ENCODE measurements at regions not wholly inside any gene's neighbourhood (a gene's known extent, or its start where the extent isn't known, plus 50 kb on each side); places are given as distances from the start of the nearest gene placed in this dataset.

GRCh38 chr17:33934696-33935095 is 320.4 kb upstream of the CCL2 start:
- TF ChIP-seq, protein P1, sequence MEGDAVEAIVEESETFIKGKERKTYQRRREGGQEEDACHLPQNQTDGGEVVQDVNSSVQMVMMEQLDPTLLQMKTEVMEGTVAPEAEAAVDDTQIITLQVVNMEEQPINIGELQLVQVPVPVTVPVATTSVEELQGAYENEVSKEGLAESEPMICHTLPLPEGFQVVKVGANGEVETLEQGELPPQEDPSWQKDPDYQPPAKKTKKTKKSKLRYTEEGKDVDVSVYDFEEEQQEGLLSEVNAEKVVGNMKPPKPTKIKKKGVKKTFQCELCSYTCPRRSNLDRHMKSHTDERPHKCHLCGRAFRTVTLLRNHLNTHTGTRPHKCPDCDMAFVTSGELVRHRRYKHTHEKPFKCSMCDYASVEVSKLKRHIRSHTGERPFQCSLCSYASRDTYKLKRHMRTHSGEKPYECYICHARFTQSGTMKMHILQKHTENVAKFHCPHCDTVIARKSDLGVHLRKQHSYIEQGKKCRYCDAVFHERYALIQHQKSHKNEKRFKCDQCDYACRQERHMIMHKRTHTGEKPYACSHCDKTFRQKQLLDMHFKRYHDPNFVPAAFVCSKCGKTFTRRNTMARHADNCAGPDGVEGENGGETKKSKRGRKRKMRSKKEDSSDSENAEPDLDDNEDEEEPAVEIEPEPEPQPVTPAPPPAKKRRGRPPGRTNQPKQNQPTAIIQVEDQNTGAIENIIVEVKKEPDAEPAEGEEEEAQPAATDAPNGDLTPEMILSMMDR (IDR thresholded peaks at IDR 0.05): no peak
- no peak for TF ChIP-seq POLR2A (IDR thresholded peaks at IDR 0.05)

Data from heart left ventricle (tissue), 13 donors.